ENCODE measurements at regions not wholly inside any gene's neighbourhood (a gene's known extent, or its start where the extent isn't known, plus 50 kb on each side); places are given as distances from the start of the nearest gene placed in this dataset.

DNA sequence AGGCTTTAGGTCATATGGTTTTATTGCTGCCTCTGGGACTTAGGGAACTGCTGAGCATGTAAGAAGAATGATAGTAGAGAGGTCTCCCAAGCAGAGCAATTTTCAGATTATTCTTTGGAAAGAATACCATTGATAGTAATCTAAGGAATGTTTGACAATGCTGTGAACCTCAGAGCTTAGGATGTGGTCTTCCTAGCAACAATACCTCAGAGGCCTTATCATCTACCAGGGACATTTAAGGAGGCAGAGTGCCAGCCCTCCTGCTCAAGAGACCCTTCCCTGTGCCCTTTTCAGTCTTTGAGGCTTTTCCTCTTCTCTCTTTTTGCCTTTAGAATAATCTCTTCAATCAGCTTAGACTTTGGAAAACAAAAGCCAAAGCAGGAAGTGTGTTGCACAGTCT, 272.1 kb downstream of the OXSM start:
- Mint-ChIP-seq H3K27me3 (ENCODE audit: low read depth) (no peaks in the 10 kb centered on the region), H3K27ac (ENCODE audit: unreplicated experiment) (no peak overlapping the region), H3K9me3 (no peaks in the 10 kb centered on the region), H3K4me1 (peaks cover 4% of the 10 kb centered on the region), H3K4me3 (no peak overlapping the region), H3K36me3 (ENCODE audit: low read depth) (no peaks in the 10 kb centered on the region)
- DNase-seq (ENCODE audit: low read depth, low spot score): no peak
- TF ChIP-seq, protein P1, sequence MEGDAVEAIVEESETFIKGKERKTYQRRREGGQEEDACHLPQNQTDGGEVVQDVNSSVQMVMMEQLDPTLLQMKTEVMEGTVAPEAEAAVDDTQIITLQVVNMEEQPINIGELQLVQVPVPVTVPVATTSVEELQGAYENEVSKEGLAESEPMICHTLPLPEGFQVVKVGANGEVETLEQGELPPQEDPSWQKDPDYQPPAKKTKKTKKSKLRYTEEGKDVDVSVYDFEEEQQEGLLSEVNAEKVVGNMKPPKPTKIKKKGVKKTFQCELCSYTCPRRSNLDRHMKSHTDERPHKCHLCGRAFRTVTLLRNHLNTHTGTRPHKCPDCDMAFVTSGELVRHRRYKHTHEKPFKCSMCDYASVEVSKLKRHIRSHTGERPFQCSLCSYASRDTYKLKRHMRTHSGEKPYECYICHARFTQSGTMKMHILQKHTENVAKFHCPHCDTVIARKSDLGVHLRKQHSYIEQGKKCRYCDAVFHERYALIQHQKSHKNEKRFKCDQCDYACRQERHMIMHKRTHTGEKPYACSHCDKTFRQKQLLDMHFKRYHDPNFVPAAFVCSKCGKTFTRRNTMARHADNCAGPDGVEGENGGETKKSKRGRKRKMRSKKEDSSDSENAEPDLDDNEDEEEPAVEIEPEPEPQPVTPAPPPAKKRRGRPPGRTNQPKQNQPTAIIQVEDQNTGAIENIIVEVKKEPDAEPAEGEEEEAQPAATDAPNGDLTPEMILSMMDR (conservative IDR thresholded peaks at IDR 0.05): no peak

DNA sequence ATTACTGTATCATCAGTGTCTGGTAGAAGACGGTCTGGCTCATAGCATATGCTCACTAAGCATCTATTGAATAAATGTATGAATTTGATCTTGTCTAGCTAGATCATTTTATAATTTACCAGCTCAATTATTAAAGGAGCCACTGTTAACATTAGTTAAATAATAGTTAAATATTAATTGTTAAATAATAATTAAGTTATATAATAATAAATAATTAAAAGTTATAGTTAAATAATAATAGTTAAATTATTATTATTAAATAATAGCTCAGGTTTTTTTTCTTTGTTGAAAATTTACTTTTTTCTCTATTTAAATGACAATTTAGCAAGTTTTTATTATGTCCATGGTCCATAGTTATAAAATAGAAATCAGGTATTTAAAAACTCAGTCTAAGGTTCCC, 274.4 kb downstream of the OXSM start:
- no peak for DNase-seq (ENCODE audit: low read depth, low spot score)
- Mint-ChIP-seq H3K4me1 (peaks cover 3% of the 10 kb centered on the region), H3K27ac (ENCODE audit: unreplicated experiment) (no peak overlapping the region), H3K4me3 (no peak overlapping the region), H3K36me3 (ENCODE audit: low read depth) (no peaks in the 10 kb centered on the region), H3K27me3 (ENCODE audit: low read depth) (no peaks in the 10 kb centered on the region), H3K9me3 (no peaks in the 10 kb centered on the region)
- TF ChIP-seq, protein P1 (conservative IDR thresholded peaks at IDR 0.05): no peak

DNA sequence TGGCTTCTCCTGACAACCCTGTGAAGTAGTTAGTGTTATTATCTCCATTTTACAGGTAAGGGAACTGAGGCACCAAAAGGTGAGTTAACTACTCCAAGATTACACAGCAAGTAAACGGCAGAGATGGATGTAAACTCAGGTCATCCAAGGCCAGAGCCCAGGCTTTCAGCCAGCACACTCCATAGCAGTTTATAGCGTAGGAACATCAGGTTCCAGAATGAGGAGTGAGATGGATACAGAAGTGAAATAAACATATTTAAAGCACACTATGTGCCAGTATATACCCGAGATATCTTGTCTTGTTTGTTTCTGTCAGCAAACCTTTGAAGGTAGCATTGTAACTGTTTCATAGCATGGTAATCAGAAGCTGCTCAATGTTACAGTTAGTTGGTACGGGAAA, 279.0 kb downstream of the OXSM start:
- Mint-ChIP-seq H3K27ac (ENCODE audit: unreplicated experiment) (no peak overlapping the region), H3K9me3 (no peaks in the 10 kb centered on the region), H3K4me1 (no peaks in the 10 kb centered on the region), H3K27me3 (ENCODE audit: low read depth) (no peaks in the 10 kb centered on the region), H3K4me3 (no peak overlapping the region), H3K36me3 (ENCODE audit: low read depth) (no peaks in the 10 kb centered on the region)
- TF ChIP-seq, protein P1 (conservative IDR thresholded peaks at IDR 0.05): no peak
- no peak for DNase-seq (ENCODE audit: low read depth, low spot score)

DNA sequence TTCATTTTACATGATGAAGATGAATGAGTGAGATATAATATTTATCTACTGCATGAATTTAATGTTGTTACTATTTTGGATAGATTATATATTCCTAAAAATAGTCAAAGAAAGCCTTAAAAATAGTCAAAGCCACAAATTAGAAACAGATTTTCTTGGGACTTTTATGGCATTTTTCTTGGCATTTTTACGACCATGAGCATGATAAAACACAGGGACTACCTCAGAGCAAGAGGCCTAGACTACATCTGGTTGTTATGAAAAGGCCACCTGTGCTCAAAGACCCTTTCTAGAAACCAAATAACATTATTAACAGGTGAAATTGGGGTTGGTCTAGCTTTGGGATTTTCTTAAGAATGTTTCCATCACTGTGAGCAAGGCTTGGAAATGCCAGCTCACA, 281.0 kb downstream of the OXSM start:
- H3K4me3 Mint-ChIP-seq: no peak overlapping the region
- TF ChIP-seq, protein P1 (conservative IDR thresholded peaks at IDR 0.05): no peak
- no peaks in the 10 kb centered on the region for H3K27me3 Mint-ChIP-seq (ENCODE audit: low read depth)
- H3K9me3 Mint-ChIP-seq: no peaks in the 10 kb centered on the region
- H3K4me1 Mint-ChIP-seq: no peaks in the 10 kb centered on the region
- H3K36me3 Mint-ChIP-seq (ENCODE audit: low read depth): no peaks in the 10 kb centered on the region
- DNase-seq (ENCODE audit: low read depth, low spot score): no peak
- H3K27ac Mint-ChIP-seq (ENCODE audit: unreplicated experiment): no peak overlapping the region

DNA sequence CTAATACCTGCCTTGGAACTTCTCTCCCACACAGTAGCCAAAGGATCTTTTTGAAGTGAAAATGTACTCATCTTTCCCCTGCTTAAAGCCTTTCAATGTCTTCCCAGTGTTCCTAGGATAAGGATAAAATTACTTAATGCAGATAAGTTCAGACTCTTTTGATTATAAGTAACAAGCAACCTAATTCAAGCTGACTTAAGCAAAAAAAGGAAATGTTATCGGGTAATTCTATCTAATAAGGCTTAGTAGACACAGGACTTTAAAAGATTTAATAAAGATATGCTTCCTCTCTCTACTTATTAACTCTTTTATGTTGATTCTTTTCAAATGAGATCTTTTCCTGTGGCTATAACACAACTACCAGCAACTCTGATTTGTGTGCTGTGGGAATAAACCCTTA, 284.2 kb downstream of the OXSM start:
- TF ChIP-seq, protein P1 (conservative IDR thresholded peaks at IDR 0.05): no peak
- no peak for DNase-seq (ENCODE audit: low read depth, low spot score)
- Mint-ChIP-seq H3K4me1 (no peaks in the 10 kb centered on the region), H3K36me3 (ENCODE audit: low read depth) (no peaks in the 10 kb centered on the region), H3K9me3 (no peaks in the 10 kb centered on the region), H3K4me3 (no peak overlapping the region), H3K27me3 (ENCODE audit: low read depth) (no peaks in the 10 kb centered on the region), H3K27ac (ENCODE audit: unreplicated experiment) (no peak overlapping the region)

DNA sequence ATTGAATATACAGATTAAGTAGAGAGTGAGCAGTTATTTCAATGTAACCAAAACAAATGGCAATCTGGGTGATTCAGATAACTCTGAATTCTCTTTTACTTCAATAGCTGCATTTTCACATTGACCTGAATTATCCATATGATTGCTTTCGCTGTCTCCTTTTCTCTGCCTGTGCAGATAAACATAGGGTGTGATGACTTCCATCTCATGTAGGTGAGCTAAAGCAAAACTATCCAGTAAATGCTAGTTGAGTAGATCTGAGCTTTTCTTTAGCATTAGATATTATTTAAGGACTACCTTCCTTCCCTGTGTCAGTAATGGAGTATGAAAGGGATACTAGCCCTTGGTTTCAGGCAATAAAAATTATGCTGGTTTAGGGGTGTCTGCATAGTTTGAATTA, 288.6 kb downstream of the OXSM start:
- Mint-ChIP-seq H3K4me1 (no peaks in the 10 kb centered on the region), H3K27me3 (ENCODE audit: low read depth) (peaks cover 2% of the 10 kb centered on the region), H3K9me3 (no peaks in the 10 kb centered on the region), H3K27ac (ENCODE audit: unreplicated experiment) (no peak overlapping the region), H3K4me3 (no peak overlapping the region), H3K36me3 (ENCODE audit: low read depth) (no peaks in the 10 kb centered on the region)
- TF ChIP-seq, protein P1 (conservative IDR thresholded peaks at IDR 0.05): no peak
- DNase-seq (ENCODE audit: low read depth, low spot score): no peak

All from neural crest cell (in vitro differentiated cells).